MCF 10A (cell line): ENCODE measurements at regions not wholly inside any gene's neighbourhood (a gene's known extent, or its start where the extent isn't known, plus 50 kb on each side); places are given as distances from the start of the nearest gene placed in this dataset.

ENCODE experiments used
- BruUV-seq: library from RNA; stranded (reverse); fragments of 400-500 nt; replicated peaks from 2 replicates; lab custom pipeline; 2021; lab: Mats Ljungman, UMichigan
- CTCF ChIA-PET: fragments of 300-600 bp; sonication (Branson Sonifier 250); formaldehyde crosslinking; extraction: SDS; loops from one replicate; lab custom pipeline; 2021; ENCODE audit warnings: antibody characterized with exemption, inconsistent platforms; lab: Yijun Ruan, JAX
- POLR2A ChIA-PET: fragments of 300-600, 350-650 bp; sonication (Branson Sonifier 250); formaldehyde crosslinking; extraction: SDS; loops from one replicate; lab custom pipeline; 2020; ENCODE audit warnings: antibody characterized with exemption, inconsistent platforms; lab: Yijun Ruan, JAX
- DNase-seq: peaks from one replicate; pipeline ENCODE4 v3.0.0-alpha.2; 2018; ENCODE audit not compliant: unreplicated experiment
- H3K27ac Mint-ChIP-seq: one replicate; pipeline ENCODE4 v1.8.0; 2022; ENCODE audit warnings: mild to moderate bottlenecking, low read depth, mixed read lengths; ENCODE audit not compliant: unreplicated experiment
- H3K27me3 Mint-ChIP-seq: one replicate; pipeline ENCODE4 v1.8.0; 2022; ENCODE audit warnings: mixed read lengths; ENCODE audit not compliant: insufficient read depth, unreplicated experiment
- H3K36me3 Mint-ChIP-seq: one replicate; pipeline ENCODE4 v1.8.0; 2022; ENCODE audit warnings: mild to moderate bottlenecking, moderate library complexity, mixed read lengths; ENCODE audit not compliant: insufficient read depth, unreplicated experiment
- H3K4me1 Mint-ChIP-seq: one replicate; pipeline ENCODE4 v1.8.0; 2022; ENCODE audit warnings: mixed read lengths; ENCODE audit not compliant: insufficient read depth, unreplicated experiment
- H3K4me3 Mint-ChIP-seq: one replicate; pipeline ENCODE4 v1.8.0; 2022; ENCODE audit warnings: mild to moderate bottlenecking, moderate library complexity, mixed read lengths; ENCODE audit not compliant: unreplicated experiment
- H3K9me3 Mint-ChIP-seq: one replicate; pipeline ENCODE4 v1.8.0; 2022; ENCODE audit warnings: mixed read lengths; ENCODE audit not compliant: unreplicated experiment
- intact Hi-C: fragments of 100-400 bp; cut with micrococcal nuclease; formaldehyde crosslinking; loops from 2 replicates; pipeline ENCODE4 v1.14.1; 2022
- TF ChIP-seq, protein P1 (sequence below): fragments of 200-600 bp; IDR thresholded peaks from one replicate; pipeline ENCODE4 v1.8.0; 2022; ENCODE audit warnings: antibody characterized with exemption, mild to moderate bottlenecking; ENCODE audit not compliant: unreplicated experiment

DNA sequence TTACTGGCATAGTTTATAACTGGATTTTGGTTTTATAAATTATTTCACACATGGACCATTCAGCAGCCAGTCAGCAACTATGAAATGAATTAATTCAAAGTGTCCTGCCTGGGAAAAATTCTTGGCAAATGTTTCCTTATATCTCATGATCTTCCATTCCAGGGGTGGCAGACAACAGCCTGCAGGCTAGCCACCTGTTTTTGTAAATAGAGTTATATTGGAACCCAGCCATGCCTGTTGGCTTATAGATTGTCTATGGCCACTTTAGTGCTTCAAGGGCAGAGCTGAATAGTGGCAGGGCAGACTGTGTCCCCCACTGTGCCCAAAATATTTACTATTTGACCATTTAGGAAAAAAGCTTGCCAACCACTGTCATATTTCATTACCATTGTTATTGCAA lies 613.7 kb downstream of the TMEM114 start:
- intact Hi-C loops, result no loop called here
- POLR2A ChIA-PET, result no interaction called here
- H3K4me1 Mint-ChIP-seq, result no peaks in the 10 kb centered on the region
- H3K4me3 Mint-ChIP-seq, result no peak overlapping the region
- TF ChIP-seq, protein P1, sequence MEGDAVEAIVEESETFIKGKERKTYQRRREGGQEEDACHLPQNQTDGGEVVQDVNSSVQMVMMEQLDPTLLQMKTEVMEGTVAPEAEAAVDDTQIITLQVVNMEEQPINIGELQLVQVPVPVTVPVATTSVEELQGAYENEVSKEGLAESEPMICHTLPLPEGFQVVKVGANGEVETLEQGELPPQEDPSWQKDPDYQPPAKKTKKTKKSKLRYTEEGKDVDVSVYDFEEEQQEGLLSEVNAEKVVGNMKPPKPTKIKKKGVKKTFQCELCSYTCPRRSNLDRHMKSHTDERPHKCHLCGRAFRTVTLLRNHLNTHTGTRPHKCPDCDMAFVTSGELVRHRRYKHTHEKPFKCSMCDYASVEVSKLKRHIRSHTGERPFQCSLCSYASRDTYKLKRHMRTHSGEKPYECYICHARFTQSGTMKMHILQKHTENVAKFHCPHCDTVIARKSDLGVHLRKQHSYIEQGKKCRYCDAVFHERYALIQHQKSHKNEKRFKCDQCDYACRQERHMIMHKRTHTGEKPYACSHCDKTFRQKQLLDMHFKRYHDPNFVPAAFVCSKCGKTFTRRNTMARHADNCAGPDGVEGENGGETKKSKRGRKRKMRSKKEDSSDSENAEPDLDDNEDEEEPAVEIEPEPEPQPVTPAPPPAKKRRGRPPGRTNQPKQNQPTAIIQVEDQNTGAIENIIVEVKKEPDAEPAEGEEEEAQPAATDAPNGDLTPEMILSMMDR, result no peak
- no peak for DNase-seq
- CTCF ChIA-PET, result interaction anchor here (1.3 kb wide), 1 partner anchor 9 kb away, joined by 3 read pairs; no protein-coding TSS in a partner anchor
- H3K9me3 Mint-ChIP-seq, result peaks cover 47% of the 10 kb centered on the region
- H3K27ac Mint-ChIP-seq, result no peak overlapping the region
- no peaks in the 10 kb centered on the region for H3K36me3 Mint-ChIP-seq
- H3K27me3 Mint-ChIP-seq, result no peaks in the 10 kb centered on the region
- no TSS peak for BruUV-seq

DNA sequence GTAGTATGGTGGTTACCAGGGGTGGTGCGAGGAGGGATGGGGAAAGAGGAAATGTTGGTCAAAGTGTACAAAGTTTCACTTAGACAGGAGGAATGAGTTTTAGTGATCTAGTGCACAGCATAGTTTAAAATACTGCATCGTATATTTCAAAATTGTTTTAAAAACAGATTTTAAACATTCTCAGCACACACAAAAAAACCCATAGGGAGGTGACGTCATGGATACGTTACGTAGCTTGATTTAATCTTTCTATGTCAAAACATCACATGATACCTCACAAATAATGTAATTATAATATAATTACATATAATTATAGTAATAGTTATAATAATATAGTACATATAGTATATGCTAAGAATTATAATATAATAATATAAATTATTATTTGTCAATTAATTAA lies 614.2 kb downstream of the TMEM114 start:
- no peaks in the 10 kb centered on the region for H3K27me3 Mint-ChIP-seq
- no peak for DNase-seq
- H3K9me3 Mint-ChIP-seq, result peaks cover 42% of the 10 kb centered on the region
- H3K27ac Mint-ChIP-seq, result no peak overlapping the region
- intact Hi-C loops, result no loop called here
- TF ChIP-seq, protein P1, result no peak
- BruUV-seq, result no TSS peak
- POLR2A ChIA-PET, result no interaction called here
- H3K36me3 Mint-ChIP-seq, result no peaks in the 10 kb centered on the region
- H3K4me1 Mint-ChIP-seq, result no peaks in the 10 kb centered on the region
- no peak overlapping the region for H3K4me3 Mint-ChIP-seq
- CTCF ChIA-PET, result interaction anchor here (0.6 to 1.3 kb wide), 2 partner anchors 10 to 210 kb away, joined by 3 read pairs; no protein-coding TSS in a partner anchor

DNA sequence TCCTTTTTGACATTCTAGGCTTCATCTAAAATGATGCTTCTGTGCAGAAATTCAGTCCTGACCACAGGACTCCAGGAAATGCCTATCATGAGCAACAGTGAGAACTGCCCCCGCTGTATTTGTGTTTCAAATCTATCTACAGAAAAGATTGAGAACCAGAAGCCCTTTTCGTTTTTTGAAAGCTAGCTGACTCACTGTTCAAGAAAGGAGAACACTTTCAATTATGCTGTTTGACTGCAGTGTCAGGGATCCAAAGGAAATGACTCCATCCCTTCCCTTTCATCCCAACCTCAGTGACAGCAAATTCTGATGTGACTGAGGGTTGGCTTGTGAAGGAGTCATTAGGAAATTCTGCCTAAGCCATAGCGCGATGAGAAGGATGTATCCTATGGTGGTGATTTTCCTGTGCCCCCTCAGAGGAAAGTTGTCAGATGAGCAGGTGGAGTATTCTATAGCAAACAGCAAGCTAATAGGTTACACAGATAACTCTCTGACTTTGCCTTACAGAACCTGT lies 622.3 kb downstream of the TMEM114 start:
- ChIA-PET CTCF (no interaction called here), POLR2A (no interaction called here)
- no peak for DNase-seq
- Mint-ChIP-seq H3K27ac (no peak overlapping the region), H3K4me1 (no peaks in the 10 kb centered on the region), H3K9me3 (peaks cover 42% of the 10 kb centered on the region), H3K36me3 (no peaks in the 10 kb centered on the region), H3K27me3 (no peaks in the 10 kb centered on the region), H3K4me3 (no peak overlapping the region)
- intact Hi-C loops, result no loop called here
- BruUV-seq, result no TSS peak
- TF ChIP-seq, protein P1, result no peak

DNA sequence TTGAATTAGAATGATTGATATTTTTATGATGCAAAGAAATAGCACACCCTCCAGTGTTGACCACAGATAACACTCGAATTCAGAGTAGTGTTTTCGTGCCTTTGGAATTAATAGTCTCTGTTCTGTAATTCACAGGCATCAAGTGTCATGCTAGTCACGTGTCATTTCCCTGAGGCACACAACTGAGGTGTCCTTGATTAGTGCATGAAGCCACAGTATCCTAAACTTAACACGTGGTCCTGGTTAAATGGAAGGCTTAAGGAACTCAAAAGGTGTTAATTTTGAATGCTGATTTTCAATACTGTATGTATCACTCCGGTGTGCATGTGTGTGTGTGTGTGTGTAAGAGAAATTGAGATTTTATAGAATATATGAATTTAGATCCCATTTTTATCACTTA lies 625.6 kb downstream of the TMEM114 start:
- H3K4me3 Mint-ChIP-seq, result no peak overlapping the region
- H3K27me3 Mint-ChIP-seq, result no peaks in the 10 kb centered on the region
- no peak overlapping the region for H3K27ac Mint-ChIP-seq
- no peaks in the 10 kb centered on the region for H3K4me1 Mint-ChIP-seq
- TF ChIP-seq, protein P1, result no peak
- ChIA-PET CTCF (no interaction called here), POLR2A (no interaction called here)
- H3K9me3 Mint-ChIP-seq, result peaks cover 31% of the 10 kb centered on the region
- intact Hi-C loops, result no loop called here
- no peak for DNase-seq
- H3K36me3 Mint-ChIP-seq, result no peaks in the 10 kb centered on the region
- BruUV-seq, result no TSS peak
